CD4-positive, alpha-beta T cell treated with Interleukin-4 for 4 hours (primary cell): ENCODE measurements at regions not wholly inside any gene's neighbourhood (a gene's known extent, or its start where the extent isn't known, plus 50 kb on each side); places are given as distances from the start of the nearest gene placed in this dataset.
"Not testable (repeated sequence)": the region's sequence is repeated elsewhere in the genome, so short reads cannot be mapped to it uniquely, and the experiment has no call there.

ENCODE experiments used
- DNase-seq: peaks from one replicate; pipeline ENCODE4 v3.0.0-alpha.2; 2020

GRCh38 chr2:122523981-122524380 is 768.5 kb downstream of the TSN start:
- no peak for DNase-seq

- no peak for DNase-seq
Observed at GRCh38 chr2:122525336-122525735, 769.9 kb downstream of the TSN start.

GRCh38 chr2:122528061-122528460 is 772.6 kb downstream of the TSN start:
- DNase-seq: no peak

- no peak for DNase-seq
Observed at GRCh38 chr2:122528958-122529705, 773.7 kb downstream of the TSN start.

GRCh38 chr2:122530814-122531213 is 775.4 kb downstream of the TSN start:
- DNase-seq: no peak

- no peak for DNase-seq
Observed at GRCh38 chr2:122531290-122532071, 776.0 kb downstream of the TSN start.

GRCh38 chr2:122532072-122532344 is 776.6 kb downstream of the TSN start:
- no peak for DNase-seq

GRCh38 chr2:122532481-122532880 is 777.0 kb downstream of the TSN start:
- DNase-seq: no peak

- DNase-seq: no peak
Observed at GRCh38 chr2:122535960-122536505, 780.6 kb downstream of the TSN start.

- DNase-seq: no peak
Observed at GRCh38 chr2:122539311-122539710, 783.9 kb downstream of the TSN start.

- no peak for DNase-seq
Observed at GRCh38 chr2:122539920-122540319, 784.5 kb downstream of the TSN start.

- no peak for DNase-seq
Observed at GRCh38 chr2:122542236-122542635, 786.8 kb downstream of the TSN start.

- DNase-seq: no peak
Observed at GRCh38 chr2:122542646-122543045, 787.2 kb downstream of the TSN start.

GRCh38 chr2:122543815-122544214 is 788.4 kb downstream of the TSN start:
- no peak for DNase-seq

GRCh38 chr2:122545821-122546220 is 790.4 kb downstream of the TSN start:
- no peak for DNase-seq

GRCh38 chr2:122562775-122563174 is 807.3 kb downstream of the TSN start:
- DNase-seq: no peak

- DNase-seq: no peak
Observed at GRCh38 chr2:122563781-122564180, 808.3 kb downstream of the TSN start.

GRCh38 chr2:122564843-122565242 is 809.4 kb downstream of the TSN start:
- no peak for DNase-seq

GRCh38 chr2:122565364-122565763 is 809.9 kb downstream of the TSN start:
- DNase-seq: no peak

- DNase-seq: no peak
Observed at GRCh38 chr2:122570641-122571040, 815.2 kb downstream of the TSN start.

- not testable (repeated sequence) for DNase-seq
Observed at GRCh38 chr2:122571471-122571870, 816.0 kb downstream of the TSN start.

- no peak for DNase-seq
Observed at GRCh38 chr2:122575076-122575475, 819.6 kb downstream of the TSN start.

GRCh38 chr2:122583159-122583917 is 827.9 kb downstream of the TSN start:
- no peak for DNase-seq

- DNase-seq: no peak
Observed at GRCh38 chr2:122590524-122590923, 835.1 kb downstream of the TSN start.
